ENCODE measurements at regions not wholly inside any gene's neighbourhood (a gene's known extent, or its start where the extent isn't known, plus 50 kb on each side); places are given as distances from the start of the nearest gene placed in this dataset.

DNA sequence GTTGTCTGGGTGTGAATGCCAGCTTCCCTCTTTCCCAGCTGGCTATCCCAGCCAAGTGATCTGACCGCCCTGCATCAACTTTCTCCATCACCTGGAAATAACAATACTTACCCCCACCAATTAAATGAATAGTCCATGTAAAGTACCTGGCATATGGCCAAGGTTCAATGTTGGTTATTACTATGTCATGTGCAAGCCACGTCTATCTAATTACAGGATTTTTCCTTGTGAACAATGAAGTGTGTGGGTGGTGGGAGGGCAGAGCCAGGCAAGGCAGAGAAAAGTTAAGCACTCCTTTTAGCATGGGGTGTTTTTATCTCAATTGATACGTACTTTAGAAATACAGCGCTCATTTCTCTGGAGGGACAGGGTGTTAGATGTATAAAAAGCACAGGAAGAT is 121.1 kb downstream of the NHLRC3 start:
- DNase-seq (ENCODE audit: extremely low read depth in 1 of 2, low read depth in 1 of 2) = no peak

DNA sequence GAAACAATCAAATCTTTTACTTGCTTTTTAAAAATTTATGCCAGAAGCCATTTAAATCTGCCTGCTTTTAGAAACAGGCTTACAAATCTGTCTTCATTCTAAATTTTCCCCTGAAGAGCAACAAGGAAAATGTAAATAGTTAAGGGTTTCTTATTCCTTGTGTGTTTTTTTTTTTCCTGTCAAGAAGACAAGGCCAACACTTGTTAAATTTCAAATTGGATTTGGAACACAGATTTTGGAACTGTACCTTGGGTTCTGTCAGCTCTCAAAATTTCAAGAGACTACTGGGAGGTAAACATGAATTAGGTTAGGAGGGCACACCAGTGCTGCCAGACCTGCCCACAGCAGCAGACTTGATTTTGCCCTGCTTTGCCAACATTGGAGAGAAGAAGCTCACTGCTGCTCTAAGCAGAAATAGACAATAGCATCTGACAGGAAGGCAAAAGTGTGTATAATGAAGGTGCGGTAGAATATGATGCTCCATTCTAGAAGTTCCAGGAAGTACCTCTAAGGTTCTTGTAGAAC is 121.7 kb downstream of the NHLRC3 start:
- no peak for DNase-seq (ENCODE audit: extremely low read depth in 1 of 2, low read depth in 1 of 2)

DNA sequence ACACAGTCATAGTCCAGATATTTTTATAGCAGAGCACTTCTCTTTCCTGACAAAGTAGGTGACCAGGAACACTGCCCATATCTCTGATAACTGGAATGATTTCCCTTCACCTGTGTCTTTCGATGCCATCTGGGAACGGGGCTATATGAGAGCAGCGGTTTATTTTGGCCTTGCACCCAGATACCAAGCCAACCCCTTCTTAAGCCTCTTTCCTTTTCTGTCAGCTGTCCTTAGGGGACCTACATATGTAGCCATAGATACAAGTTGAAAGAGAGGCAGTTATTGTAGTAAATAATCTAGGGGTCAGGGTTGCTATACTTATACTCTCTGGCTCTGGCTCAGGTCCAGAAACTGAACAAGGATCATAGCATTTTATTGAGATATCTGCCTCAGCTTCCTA is 128.8 kb downstream of the NHLRC3 start:
- no peak for DNase-seq (ENCODE audit: extremely low read depth in 1 of 2, low read depth in 1 of 2)

DNA sequence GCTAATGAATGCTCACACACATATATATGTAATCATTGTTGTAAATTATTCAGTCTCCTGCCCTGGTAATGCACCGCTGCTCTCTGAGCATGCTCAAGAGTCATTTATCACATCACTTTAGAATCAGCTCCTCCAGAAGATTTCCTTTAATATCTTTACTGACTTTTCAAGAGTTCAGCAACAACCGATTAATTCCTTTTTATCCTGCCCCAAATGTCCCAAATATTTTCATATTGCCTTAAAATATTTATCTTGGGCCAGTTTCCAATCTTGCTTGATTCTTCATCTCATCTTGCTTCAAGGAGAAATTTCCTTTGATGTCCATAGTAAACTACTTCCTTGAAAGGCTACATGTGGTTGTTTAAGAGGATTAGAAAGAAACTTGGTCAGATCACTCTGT is 132.5 kb downstream of the NHLRC3 start:
- DNase-seq (ENCODE audit: extremely low read depth in 1 of 2, low read depth in 1 of 2) = no peak

DNA sequence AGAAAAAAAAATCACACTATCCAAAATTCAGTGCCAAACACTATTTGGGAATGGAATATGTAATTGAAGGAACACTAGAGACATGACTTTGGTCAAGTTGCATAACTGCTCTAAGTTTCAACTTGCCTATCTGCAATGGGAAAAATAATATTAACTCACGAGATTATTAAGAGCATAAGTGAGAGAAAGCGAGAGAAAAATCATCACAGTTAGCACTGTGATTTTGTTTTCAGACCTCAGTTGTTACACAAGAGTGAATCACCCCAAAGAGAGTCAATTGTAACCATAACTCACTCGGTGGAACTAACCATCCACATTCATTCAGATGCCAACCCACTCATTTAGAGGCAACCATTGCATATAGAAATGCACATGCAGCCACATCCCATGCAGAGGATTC is 147.1 kb downstream of the NHLRC3 start:
- DNase-seq (ENCODE audit: extremely low read depth in 1 of 2, low read depth in 1 of 2) = no peak

DNA sequence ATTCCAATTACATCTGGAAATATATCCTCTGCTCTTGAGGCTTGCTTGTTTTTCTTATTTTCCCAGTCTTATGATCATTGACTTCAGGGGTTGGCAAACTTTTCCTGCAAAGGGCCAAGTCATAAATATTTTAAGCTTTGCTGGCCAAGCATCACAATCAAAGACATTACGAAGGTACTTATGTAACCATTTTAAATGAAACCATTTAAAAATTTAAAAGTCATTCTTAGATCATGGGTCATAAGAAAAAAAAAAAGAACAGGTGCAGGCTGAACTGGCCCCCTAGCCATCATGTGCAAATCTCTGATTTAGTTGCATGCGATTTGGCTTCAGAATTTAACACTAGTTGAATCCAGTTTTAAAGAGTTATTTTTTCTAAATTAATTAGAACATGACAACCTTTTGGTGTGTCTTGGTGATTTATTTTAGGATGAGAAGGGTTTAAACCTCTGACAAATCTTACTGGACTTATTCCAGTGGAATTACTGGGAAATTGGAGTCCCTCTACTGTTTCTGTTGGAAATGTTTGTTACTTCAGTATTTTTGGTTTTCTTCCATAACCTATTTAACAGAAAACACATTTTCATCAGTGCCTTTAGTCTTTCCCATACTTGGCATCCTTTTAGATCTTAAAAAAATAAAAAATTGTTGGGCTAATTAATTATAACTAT is 148.1 kb downstream of the NHLRC3 start:
- DNase-seq (ENCODE audit: extremely low read depth in 1 of 2, low read depth in 1 of 2) = no peak

DNA sequence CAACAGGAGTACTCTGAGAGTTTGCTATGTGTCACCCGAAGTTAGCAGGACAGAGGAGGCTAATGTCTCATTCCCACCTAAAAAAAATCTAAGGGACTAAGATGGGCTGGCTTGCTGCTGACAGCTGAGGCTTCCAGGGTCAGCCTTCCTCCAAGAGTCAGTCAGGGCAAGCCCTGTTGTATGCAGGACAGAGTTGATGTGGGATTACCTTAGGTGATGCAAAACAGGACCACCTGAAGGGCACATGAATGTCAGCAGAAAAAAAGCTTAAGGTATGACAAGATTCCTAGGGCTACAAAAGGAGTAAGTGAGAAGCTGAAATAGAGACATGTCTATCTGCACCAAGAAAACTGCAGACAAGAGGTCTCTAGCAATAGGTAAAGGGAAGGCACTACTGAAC is 151.5 kb downstream of the NHLRC3 start:
- no peak for DNase-seq (ENCODE audit: extremely low read depth in 1 of 2, low read depth in 1 of 2)

DNA sequence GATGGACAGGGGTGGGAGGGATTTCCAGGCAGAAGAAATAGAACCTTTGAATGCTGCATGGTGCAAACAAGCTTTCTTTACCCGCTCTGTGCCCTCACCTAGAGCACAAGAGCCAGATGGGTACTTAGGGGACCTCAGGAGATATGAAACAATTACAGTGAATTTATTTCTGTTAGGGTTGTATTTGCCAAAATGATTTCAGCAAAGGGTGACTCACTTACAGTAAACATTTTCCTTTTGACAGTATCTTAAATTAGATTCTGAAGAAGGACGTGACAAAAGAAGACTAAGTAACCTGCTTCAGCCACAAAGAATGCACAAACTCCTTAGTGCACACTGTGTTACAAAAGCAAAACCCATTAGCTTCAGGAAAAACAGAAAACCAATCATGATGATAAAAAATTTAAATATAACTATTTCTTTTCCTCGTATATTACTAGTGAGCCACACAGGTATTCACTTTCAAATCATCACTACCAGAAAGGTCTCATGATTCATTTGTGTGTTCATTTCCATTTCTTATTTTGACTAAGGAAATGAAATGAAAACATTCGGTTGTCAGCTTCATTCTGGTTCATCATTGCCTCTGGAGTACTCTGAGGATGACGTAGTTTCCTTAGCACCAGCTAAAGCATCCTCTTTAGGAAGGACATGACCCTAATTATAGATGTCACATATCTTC is 158.8 kb downstream of the NHLRC3 start:
- DNase-seq (ENCODE audit: extremely low read depth in 1 of 2, low read depth in 1 of 2) = no peak

DNA sequence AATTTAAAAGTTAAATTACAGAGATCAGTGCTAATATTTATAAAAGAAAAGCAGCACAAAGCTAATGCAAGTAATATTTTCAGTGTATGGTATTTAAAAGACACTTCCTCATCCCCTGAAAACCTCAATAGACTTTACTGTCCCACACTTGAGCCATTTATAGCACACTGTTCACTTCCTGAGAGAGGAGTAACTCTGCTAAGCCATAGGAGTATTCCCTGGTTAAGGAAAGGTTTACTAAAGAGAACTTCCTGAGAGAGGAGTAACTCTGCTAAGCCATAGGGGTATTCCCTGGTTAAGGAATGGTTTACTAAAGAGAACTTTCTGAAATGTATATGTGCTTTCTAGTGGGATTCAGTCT is 159.4 kb downstream of the NHLRC3 start:
- no peak for DNase-seq (ENCODE audit: extremely low read depth in 1 of 2, low read depth in 1 of 2)

DNA sequence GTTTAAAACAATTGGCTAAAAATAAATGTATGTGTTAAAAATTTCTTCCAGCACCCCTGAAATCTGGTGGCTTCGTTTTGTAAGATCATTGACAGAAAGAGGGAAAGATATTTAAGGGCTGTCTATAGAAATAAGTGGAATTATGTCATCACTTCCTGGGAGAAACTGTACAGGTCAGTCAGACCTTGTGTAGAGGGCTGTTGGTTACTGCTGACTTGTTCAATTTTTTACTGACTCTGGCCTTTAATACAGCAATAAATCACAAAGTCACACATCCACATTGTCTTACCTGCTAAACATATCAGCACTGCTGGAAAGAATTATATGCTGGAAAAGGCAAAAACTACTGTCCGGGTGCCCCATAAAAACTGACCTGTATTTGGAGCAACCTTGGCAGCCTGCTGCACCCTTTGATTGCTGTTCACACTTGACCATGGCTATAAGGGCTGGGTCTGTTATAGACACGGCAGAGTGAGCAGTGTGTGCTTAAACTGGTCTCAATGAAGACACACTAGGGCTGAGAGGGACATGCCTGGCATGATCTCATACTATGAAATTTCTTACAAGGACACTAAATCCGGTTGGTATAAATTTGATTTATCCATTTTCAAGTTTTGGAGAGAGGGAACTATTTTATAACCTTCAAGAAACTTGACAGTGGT is 162.1 kb downstream of the NHLRC3 start:
- no peak for DNase-seq (ENCODE audit: extremely low read depth in 1 of 2, low read depth in 1 of 2)

DNA sequence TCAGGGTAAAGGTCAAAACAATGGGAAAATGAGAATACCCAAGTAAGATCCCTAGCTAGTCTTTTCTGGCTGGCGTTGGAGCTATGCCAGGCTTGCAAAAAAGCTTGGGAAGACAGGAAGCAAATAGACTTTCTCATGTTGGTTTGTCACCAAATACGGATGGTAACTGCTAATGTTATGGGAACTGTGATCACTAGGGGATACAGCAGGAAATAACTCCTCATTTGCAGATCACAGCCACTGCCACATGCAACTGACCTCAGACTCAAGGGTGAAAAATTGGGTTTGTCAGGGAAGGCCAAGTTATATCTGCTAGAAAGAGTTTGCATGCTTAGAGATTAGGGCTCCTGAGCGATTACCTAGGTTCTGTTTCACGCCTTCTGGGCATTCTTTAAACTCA is 162.9 kb downstream of the NHLRC3 start:
- no peak for DNase-seq (ENCODE audit: extremely low read depth in 1 of 2, low read depth in 1 of 2)

DNA sequence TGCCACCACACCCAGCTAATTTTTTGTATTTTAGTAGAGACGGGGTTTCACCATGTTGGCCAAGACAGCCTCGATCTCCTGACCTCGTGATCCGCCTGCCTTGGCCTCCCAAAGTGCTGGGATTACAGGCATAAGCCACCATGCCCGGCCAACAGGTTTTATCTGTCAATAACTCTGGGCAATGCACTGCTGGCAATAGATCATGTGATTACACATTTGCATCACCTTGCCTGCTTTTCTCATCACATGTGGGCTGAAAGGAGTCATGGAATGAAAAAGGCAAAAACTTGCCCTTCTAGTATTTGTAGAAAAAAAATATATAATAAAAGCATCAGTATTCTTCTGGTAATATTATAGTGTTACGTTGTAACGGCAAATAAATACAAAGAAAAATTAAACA is 164.5 kb downstream of the NHLRC3 start:
- no peak for DNase-seq (ENCODE audit: extremely low read depth in 1 of 2, low read depth in 1 of 2)

DNA sequence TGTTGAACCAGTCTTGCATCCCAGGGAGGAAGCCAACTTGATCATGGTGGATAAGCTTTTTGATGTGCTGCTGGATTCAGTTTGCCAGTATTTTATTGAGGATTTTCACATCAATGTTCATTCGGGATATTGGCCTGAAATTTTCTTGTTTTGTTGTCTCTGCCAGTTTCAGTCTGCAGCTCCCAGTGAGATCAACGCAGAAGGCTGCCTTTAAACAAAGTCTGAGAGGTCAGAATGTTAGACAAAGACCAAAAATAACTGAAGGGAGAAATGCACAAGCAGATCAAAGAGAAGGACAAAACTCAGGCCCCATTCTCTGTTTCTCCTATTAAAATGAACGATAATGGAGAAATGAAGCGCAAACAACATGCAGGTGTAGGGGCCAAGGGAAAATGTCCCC is 170.4 kb downstream of the NHLRC3 start:
- no peak for DNase-seq (ENCODE audit: extremely low read depth in 1 of 2, low read depth in 1 of 2)

DNA sequence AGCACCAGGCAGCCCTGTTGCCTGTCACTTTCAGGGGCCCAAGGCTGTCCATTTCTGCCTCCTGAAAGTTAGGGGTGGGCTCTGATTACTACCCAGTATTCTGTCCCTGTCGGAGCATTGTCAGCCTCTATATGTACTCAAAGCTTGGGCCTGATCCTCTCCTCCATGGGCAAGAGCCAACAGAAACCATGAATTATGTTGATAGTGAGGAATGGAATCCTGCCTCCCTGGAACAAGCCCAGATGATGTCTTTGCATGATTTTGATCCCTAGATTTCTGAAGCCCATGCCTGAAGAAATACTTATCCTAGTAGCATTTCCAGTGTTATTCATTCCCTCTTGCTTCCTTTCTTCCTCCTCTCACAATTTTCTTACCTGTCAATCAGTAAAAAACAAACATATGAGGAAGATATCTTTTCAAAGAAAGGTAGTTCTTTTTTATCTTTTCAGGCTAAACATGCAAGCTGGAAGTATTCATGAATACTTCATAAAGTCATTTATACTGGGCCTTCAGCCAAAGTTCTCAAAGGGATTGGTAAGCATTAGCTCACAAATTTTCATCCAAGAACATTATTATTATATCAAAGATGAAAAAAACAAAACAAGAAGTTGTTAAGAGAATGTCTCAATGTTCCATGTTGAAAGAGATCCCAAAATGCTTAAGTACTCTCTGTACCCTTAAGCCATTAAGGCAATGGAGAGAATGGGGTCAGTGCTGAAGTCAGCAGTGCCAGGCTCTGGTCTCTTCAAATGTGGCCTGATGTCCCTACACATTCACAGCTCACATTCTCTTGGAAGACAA is 171.7 kb downstream of the NHLRC3 start:
- DNase-seq (ENCODE audit: extremely low read depth in 1 of 2, low read depth in 1 of 2) = no peak

DNA sequence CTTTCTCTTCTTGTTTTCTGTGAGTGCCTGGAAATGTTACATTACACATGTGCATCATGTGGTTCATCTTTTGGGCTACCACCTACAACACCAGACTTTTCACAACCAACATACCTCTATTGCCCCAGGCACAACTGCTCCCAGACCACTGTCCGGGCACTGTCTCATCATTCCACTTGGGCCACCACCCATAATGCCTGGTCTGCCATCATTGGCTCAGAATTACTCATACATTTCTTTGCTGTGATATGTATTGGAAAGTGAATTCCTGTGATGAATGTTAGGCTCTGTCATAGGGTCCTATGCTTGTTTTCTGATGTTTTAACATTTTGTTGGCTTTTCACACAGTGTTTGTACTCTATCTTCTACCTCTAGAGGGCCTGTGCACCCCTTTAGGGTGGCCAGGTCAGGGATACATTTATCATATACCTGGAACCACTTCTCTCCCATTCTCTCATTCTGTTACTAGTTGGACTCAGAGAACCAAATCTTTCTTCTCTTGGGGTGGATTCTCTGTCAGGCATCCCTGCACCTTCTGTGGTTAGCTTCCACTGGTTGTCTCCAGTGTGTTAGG is 172.8 kb downstream of the NHLRC3 start:
- no peak for DNase-seq (ENCODE audit: extremely low read depth in 1 of 2, low read depth in 1 of 2)

DNA sequence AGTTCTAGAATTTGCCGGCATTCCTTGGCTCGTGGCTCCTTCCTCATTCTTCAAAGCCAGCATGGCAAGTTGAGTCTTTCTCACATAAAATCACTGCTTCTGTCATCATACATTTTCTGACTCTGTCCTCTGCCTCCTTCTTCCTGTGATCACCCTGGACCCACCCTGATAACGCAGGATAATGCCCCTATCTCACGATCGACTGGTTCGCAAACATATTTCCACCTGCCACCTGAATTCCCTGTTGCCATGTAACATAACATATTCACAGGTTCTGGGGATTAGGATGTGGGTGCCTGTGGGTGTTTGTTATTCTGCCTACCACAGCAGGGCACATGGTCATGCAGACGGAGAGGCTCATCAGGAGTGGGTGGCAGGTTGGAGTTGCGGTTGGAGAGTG is 177.7 kb downstream of the NHLRC3 start:
- DNase-seq (ENCODE audit: extremely low read depth in 1 of 2, low read depth in 1 of 2) = no peak

DNA sequence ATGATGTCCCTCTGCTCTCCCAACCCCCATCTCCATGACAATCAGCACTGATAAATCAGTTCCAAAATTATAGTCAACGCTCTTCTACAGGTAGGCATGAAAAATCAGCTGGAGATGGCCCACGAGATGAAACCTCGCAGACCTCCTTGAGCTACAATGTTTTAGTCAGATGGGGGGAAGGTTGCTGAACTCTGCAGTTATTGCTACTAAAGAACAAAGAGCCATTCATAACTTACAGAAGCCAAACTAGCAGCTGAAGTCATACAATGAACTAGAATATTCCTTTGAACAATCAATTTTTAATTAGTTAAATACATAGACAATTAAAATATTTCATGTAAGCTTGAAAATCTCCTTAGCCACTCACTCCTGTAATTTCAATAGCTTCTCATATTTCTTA is 179.2 kb downstream of the NHLRC3 start:
- DNase-seq (ENCODE audit: extremely low read depth in 1 of 2, low read depth in 1 of 2) = no peak

DNA sequence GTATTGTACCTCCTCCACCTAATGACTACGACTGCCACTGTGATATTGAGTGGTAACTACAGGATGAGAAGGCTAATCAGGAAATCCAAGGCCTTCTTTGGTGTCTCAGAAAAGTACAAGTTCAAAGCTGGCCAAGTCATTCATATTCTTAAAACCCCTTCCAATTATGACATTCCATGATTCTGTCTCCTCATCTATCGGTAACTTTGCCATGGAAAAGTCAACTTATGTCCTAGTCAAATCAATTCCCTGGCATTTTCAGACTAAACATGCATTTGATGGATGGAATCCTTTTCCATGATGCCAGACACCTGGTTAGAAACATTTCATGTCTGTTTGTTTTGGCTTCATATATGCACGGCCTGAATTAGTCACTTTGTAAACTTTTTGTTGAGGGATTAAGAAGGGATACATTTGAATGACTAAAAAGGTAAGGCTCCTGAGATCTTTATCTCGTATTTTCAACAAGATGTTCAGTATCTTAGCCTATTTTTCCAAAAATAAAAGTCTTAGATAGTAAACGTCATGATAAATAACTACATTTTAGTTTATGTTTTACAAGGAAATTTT is 186.5 kb downstream of the NHLRC3 start:
- DNase-seq (ENCODE audit: extremely low read depth in 1 of 2, low read depth in 1 of 2) = no peak

DNA sequence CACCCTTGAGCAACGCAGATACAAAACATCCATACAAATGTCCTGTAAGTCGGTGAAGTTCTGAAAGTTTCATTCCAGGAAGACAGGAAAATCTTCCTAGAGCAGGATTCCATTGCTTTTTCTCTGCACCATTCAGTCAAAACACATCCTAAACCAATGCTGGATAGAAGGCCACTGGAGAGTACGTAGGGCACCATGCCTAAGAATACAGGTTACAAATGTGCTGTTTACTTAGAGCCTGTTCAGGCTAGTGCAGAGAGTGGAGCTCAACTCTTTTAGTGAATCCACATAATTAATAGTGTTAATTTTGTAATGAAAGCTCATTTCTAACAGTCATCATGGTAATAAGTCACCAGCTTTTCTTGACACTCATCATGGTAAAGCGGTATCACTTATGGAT is 187.6 kb downstream of the NHLRC3 start:
- DNase-seq (ENCODE audit: extremely low read depth in 1 of 2, low read depth in 1 of 2) = no peak

DNA sequence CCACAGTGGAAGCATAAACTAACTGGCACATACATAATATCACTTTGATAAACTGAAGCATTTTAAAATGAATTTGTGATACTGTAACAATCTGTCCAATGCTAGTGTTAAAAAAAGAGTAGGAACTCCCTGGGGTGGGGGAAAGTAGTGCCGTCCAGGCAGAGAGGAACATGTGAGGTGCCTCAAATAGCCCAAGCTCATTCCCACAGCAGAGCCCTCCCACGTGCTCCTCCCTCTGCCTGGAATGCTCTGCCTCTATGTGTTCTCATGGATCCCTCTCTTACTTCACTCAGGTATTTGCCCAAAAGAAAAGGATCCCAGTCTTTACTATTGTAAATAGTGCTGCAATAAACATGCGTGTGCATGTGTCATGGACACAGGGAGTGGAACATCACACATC is 188.1 kb downstream of the NHLRC3 start:
- DNase-seq (ENCODE audit: extremely low read depth in 1 of 2, low read depth in 1 of 2) = no peak
